ENCODE measurements at regions not wholly inside any gene's neighbourhood (a gene's known extent, or its start where the extent isn't known, plus 50 kb on each side); places are given as distances from the start of the nearest gene placed in this dataset.

- TF ChIP-seq CTCF (IDR thresholded peaks at IDR 0.05; ENCODE audit: low read depth, low read length, poor library complexity, severe bottlenecking) (no peak), EZH2phosphoT487 (IDR thresholded peaks at IDR 0.05; ENCODE audit: borderline replicate concordance, low read length) (no peak)
Measured at GRCh38 chr14:96633096-96633495, 130.9 kb downstream of the PAPOLA start.
